GM23248 (cell line): ENCODE measurements at regions not wholly inside any gene's neighbourhood (a gene's known extent, or its start where the extent isn't known, plus 50 kb on each side); places are given as distances from the start of the nearest gene placed in this dataset.

Source experiments
- DNase-seq: peaks from one replicate; pipeline ENCODE4 v3.0.0-alpha.2; 2015
- H2AFZ ChIP-seq: fragments of 200-600 bp; sonication (generic); 2 replicates; pipeline ENCODE4 v1.6.1; 2016; ENCODE audit warnings: antibody characterized with exemption
- H3F3A ChIP-seq: fragments of 200-600 bp; sonication (generic); 2 replicates; pipeline ENCODE4 v1.6.1; 2016; ENCODE audit warnings: mild to moderate bottlenecking, antibody characterized with exemption, mixed run types; ENCODE audit not compliant: insufficient read depth
- H3K27ac ChIP-seq: fragments of 200-600 bp; sonication (generic); 2 replicates; pipeline ENCODE4 v1.5.1; 2016; ENCODE audit warnings: mild to moderate bottlenecking
- H3K27me3 ChIP-seq: fragments of 200-600 bp; sonication (generic); replicated peaks from 2 replicates; pipeline ENCODE4 v1.6.1; 2016; ENCODE audit warnings: mild to moderate bottlenecking; ENCODE audit not compliant: insufficient read depth
- H3K36me3 ChIP-seq: fragments of 200-600 bp; sonication (generic); 2 replicates; pipeline ENCODE4 v1.6.1; 2016; ENCODE audit warnings: low read depth, mild to moderate bottlenecking
- H3K4me1 ChIP-seq: fragments of 200-600 bp; sonication (generic); 2 replicates; pipeline ENCODE4 v1.6.1; 2016; ENCODE audit warnings: mild to moderate bottlenecking; ENCODE audit not compliant: insufficient read depth
- H3K4me2 ChIP-seq: fragments of 200-600 bp; sonication (generic); one replicate; pipeline ENCODE4 v1.6.1; 2016; ENCODE audit warnings: mild to moderate bottlenecking; ENCODE audit not compliant: unreplicated experiment
- H3K4me3 ChIP-seq: fragments of 200-600 bp; sonication (generic); 2 replicates; pipeline ENCODE4 v1.5.1; 2016; ENCODE audit warnings: mild to moderate bottlenecking
- H3K79me2 ChIP-seq: fragments of 200-600 bp; sonication (generic); 2 replicates; pipeline ENCODE4 v1.6.1; 2016; ENCODE audit warnings: mild to moderate bottlenecking; ENCODE audit not compliant: insufficient read depth
- H3K9ac ChIP-seq: fragments of 200-600 bp; sonication (generic); 2 replicates; pipeline ENCODE4 v1.6.1; 2016; ENCODE audit warnings: mild to moderate bottlenecking
- H3K9me2 ChIP-seq: fragments of 200-600 bp; sonication (generic); 2 replicates; pipeline ENCODE4 v1.6.1; 2016; ENCODE audit warnings: mixed run types, mild to moderate bottlenecking, moderate library complexity; ENCODE audit not compliant: insufficient read depth
- H3K9me3 ChIP-seq: fragments of 200-600 bp; sonication (generic); one replicate; pipeline ENCODE4 v1.6.1; 2017; ENCODE audit warnings: low read depth
- H4K20me1 ChIP-seq: fragments of 200-600 bp; sonication (generic); 2 replicates; pipeline ENCODE4 v1.6.0; 2016; ENCODE audit not compliant: insufficient read depth
- EZH2 ChIP-seq: fragments of 200-600 bp; sonication (generic); IDR thresholded peaks from 2 replicates; pipeline ENCODE4 v1.6.1; 2018; ENCODE audit warnings: antibody characterized with exemption, mild to moderate bottlenecking; ENCODE audit not compliant: insufficient read depth, poor library complexity, severe bottlenecking
- EZH2phosphoT487 ChIP-seq: fragments of 200-600 bp; sonication (generic); IDR thresholded peaks from 2 replicates; pipeline ENCODE4 v1.6.1; 2018; ENCODE audit warnings: antibody characterized with exemption, moderate library complexity, mild to moderate bottlenecking, low read depth; ENCODE audit not compliant: insufficient read depth
- WGBS, 2 experiments: methylation state at CpG; one replicate each; pipeline ENCODE4 v1.1.6; 2015 to 2017; ENCODE audit warnings: low lambda C conversion rate in 2 of 2, low coverage in 1 of 2; ENCODE audit errors: missing lambda C conversion rate in 2 of 2; 5-methylcytosine and 5-hydroxymethylcytosine counted together
- in situ Hi-C: fragments of 300-500 bp; cut with MboI; formaldehyde crosslinking; loops from 2 replicates; pipeline ENCODE4 v1.15.0; 2020

GRCh38 chr3:63751459-63751858 lies 67.6 kb upstream of the C3orf49 start:
- Histone ChIP-seq H4K20me1 (no peaks in the 10 kb centered on the region), H3K4me3 (no peak overlapping the region), H3K4me2 (no peak overlapping the region), H3K27me3 (no peaks in the 10 kb centered on the region), H3K36me3 (no peaks in the 10 kb centered on the region), H2AFZ (no peak overlapping the region), H3K27ac (no peak overlapping the region), H3K9me3 (no peaks in the 10 kb centered on the region), H3F3A (no peaks in the 10 kb centered on the region), H3K9me2 (peaks cover 8% of the 10 kb centered on the region; the same call in 1 of the 2 replicates), H3K4me1 (no peaks in the 10 kb centered on the region), H3K79me2 (no peaks in the 10 kb centered on the region), H3K9ac (no peak overlapping the region)
- in situ Hi-C loops: no loop called here
- TF ChIP-seq EZH2 (no peak), EZH2phosphoT487 (no peak)
- no peak for DNase-seq

- peaks cover 8% of the 10 kb centered on the region; the same call in 1 of the 2 replicates for H3K9me2 ChIP-seq
- no peaks in the 10 kb centered on the region for H4K20me1 ChIP-seq
- 47 to 51% methylated on average over 4 of the region's 4 CpGs for WGBS, 2 experiments
- no peak overlapping the region for H2AFZ ChIP-seq
- no peaks in the 10 kb centered on the region for H3K4me1 ChIP-seq
- no peak overlapping the region for H3K4me2 ChIP-seq
- no peak overlapping the region for H3K9ac ChIP-seq
- no peaks in the 10 kb centered on the region for H3F3A ChIP-seq
- TF ChIP-seq EZH2 (no peak), EZH2phosphoT487 (no peak)
- in situ Hi-C loops: no loop called here
- H3K9me3 ChIP-seq: no peaks in the 10 kb centered on the region
- H3K27me3 ChIP-seq: no peaks in the 10 kb centered on the region
- H3K79me2 ChIP-seq: no peaks in the 10 kb centered on the region
- DNase-seq: peak; percentile 48
- H3K36me3 ChIP-seq: no peaks in the 10 kb centered on the region
- no peak overlapping the region for H3K4me3 ChIP-seq
- H3K27ac ChIP-seq: no peak overlapping the region
These were observed 65.5 kb upstream of the C3orf49 start for GRCh38 chr3:63753567-63753966.

DNA sequence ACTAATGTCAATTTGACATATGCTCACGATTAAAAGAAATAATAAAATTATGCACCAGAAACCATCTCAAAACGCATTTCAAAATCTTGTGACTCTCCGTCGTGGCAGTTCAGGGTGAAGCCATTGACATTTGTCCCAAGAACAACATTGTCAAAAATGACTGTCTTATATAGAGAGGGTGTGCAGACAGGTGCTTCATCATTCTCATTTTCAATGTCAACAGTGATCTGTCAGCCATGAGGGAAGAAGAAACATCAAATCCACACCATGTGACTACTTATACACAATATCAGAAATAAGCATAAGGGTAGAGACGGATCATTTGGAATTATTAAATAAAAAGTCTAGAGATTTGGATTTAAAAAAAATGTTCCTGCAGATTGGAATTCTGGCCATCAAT lies 65.1 kb upstream of the C3orf49 start:
- H3K4me1 ChIP-seq: no peaks in the 10 kb centered on the region
- no peaks in the 10 kb centered on the region for H3K9me3 ChIP-seq
- in situ Hi-C loops: no loop called here
- no peak overlapping the region for H2AFZ ChIP-seq
- no peak overlapping the region for H3K4me2 ChIP-seq
- H3F3A ChIP-seq: no peaks in the 10 kb centered on the region
- no peaks in the 10 kb centered on the region for H3K79me2 ChIP-seq
- H3K9me2 ChIP-seq: peaks cover 8% of the 10 kb centered on the region; the same call in 1 of the 2 replicates
- no peak for DNase-seq
- WGBS, 2 experiments: 31 to 32% methylated on average over 5 of the region's 5 CpGs
- no peak overlapping the region for H3K27ac ChIP-seq
- no peaks in the 10 kb centered on the region for H3K36me3 ChIP-seq
- H3K4me3 ChIP-seq: no peak overlapping the region
- no peak overlapping the region for H3K9ac ChIP-seq
- H3K27me3 ChIP-seq: no peaks in the 10 kb centered on the region
- TF ChIP-seq EZH2 (no peak), EZH2phosphoT487 (no peak)
- H4K20me1 ChIP-seq: no peaks in the 10 kb centered on the region

GRCh38 chr3:63762180-63762579 lies 56.9 kb upstream of the C3orf49 start:
- H3K9ac ChIP-seq: peak overlapping the region; percentile 45
- peak overlapping the region; percentile 60 for H3K4me3 ChIP-seq
- H3K79me2 ChIP-seq: no peaks in the 10 kb centered on the region
- H3K4me1 ChIP-seq: peaks cover 29% of the 10 kb centered on the region
- H3K9me3 ChIP-seq: no peaks in the 10 kb centered on the region
- peaks cover 30% of the 10 kb centered on the region for H3F3A ChIP-seq
- WGBS, 2 experiments: 0% methylated on average over 1 of the region's 1 CpG
- in situ Hi-C loops: no loop called here
- peak; percentile 71 for DNase-seq
- H3K36me3 ChIP-seq: no peaks in the 10 kb centered on the region
- TF ChIP-seq EZH2phosphoT487 (no peak), EZH2 (no peak)
- H3K9me2 ChIP-seq: no peaks in the 10 kb centered on the region
- H2AFZ ChIP-seq: peak overlapping the region; percentile 55
- no peaks in the 10 kb centered on the region for H4K20me1 ChIP-seq
- H3K27ac ChIP-seq: peak overlapping the region; percentile 39
- no peaks in the 10 kb centered on the region for H3K27me3 ChIP-seq
- H3K4me2 ChIP-seq: peak overlapping the region; percentile 82
